NCI-H226 (cell line): ENCODE measurements at regions not wholly inside any gene's neighbourhood (a gene's known extent, or its start where the extent isn't known, plus 50 kb on each side); places are given as distances from the start of the nearest gene placed in this dataset.
A peak's percentile ranks its signal among the peaks of the same experiment; 100 is the strongest.
"Not testable (repeated sequence)": the region's sequence is repeated elsewhere in the genome, so short reads cannot be mapped to it uniquely, and the experiment has no call there.

Experiments
- DNase-seq: peaks from one replicate; pipeline ENCODE4 v3.0.0-alpha.2; 2015

DNA sequence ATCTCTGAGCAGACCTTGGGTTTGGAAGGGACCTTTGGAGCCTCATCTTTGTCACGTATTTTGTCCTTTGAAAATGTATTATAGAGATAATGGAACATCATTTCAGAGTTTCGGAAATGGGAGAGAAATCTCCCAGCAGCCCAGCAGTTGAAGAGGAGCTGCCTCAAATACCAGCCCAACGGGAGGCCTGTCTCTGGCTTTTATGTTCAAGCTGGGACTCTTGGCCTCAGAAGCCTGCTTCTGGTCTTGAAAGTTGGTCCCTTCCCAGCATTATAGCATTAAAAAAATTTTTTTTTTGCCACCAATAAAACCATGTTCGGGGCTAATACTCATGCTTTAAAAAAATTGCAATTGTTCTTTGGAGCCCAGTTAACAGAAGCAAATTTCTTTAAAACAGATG is 73.4 kb upstream of the CTBP2 start:
- no peak for DNase-seq

DNA sequence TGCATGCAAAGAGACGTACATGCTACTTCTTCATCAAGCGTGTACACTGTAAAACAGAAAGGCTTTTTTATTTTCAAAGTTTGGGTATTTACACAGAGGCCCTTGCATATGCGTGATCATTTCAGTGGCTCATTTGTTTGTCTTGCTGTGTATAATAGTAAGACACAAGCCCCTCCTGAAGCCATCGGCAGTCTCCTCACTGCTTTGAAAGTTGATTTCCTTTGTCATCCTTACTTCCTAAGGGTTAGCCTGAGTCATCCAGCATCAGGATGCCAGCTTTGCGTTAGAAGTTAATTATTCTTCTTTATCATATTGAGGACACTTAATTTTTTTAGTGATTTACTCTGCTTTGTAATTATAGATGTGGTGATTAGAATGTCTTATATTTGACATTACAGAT is 72.5 kb upstream of the CTBP2 start:
- DNase-seq: no peak

DNA sequence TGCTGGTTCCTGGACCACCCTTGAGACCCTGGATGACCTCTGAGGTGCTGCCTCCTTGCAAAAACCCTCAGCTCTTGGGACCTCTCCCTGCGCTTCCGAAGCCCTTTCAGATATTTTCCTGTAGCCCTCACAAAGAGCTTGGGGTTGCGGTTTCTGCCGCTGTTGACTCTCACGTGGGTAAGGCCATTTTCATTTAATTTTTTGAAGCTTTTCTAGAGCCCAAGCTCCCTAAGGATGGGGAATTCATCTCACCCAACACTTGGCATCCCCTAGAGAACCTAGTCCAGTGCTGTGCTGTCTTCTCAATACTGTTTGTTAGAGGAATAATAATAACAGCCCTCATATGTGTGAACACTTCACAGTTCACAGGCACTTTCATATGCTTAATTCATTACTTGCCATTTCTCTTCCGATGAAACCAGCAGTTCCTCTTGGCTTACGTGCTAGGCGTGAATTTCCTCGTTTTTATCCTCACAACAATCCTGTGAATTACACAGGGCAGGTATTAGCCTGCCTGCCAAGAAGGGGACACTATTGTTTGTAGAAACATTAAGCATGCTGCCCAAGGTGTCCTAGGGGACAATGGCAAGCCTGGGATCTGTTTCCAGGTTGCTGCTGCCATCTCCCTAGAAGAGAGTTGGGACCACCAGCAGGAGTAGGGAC is 71.6 kb upstream of the CTBP2 start:
- DNase-seq: no peak

DNA sequence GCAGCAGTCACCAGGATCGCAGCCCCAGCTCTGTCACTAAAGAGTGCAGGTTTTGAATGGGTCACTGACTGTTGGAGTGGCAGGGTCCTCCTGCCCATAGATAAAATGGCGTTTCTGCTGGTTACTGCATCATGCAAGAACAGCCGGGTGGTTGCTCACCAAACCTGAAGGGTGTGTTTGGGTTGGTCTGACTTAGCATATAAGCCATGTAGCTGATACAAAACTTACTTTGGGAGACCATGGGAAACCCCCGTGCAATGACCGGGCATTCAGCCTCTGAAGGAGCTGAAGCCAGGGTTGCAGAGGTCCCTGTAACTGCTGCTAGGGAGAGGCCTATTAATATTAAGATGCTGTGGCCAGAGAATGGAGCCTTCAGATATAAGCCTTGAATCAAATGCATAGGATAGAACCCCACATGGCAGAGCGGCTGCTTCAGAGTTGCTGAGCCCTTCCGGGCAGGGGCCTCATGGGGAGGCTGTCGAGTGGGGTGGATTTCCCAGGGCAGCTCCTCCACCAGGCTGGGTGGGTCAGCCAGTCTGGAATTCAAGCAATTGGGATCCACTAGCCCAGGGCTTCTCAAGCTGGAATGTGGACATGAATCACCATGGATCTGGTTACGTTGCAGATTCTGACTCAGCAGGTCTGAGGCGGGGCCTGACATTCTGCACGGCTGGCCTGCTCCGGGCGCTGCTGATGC is 70.9 kb upstream of the CTBP2 start:
- peak; percentile 87 for DNase-seq

DNA sequence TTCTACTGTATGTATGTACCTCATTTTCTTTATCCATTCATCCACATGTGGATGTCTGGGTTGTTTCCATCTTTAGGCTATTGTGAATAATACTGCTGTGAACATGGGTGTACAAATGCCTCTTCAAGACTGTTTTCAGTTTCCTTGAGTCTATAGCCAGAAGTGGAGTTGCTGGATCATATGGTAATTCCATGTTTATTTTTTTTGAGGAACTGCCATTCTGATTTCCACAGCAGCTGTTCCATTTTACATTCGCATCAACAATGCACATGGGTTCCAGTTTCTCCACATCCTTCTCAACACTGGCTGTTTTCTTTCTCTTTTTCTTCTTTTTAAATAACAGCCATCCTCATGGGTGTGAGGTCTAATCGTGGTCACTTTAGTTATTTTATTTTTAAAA is 69.9 kb upstream of the CTBP2 start:
- DNase-seq: no peak

DNA sequence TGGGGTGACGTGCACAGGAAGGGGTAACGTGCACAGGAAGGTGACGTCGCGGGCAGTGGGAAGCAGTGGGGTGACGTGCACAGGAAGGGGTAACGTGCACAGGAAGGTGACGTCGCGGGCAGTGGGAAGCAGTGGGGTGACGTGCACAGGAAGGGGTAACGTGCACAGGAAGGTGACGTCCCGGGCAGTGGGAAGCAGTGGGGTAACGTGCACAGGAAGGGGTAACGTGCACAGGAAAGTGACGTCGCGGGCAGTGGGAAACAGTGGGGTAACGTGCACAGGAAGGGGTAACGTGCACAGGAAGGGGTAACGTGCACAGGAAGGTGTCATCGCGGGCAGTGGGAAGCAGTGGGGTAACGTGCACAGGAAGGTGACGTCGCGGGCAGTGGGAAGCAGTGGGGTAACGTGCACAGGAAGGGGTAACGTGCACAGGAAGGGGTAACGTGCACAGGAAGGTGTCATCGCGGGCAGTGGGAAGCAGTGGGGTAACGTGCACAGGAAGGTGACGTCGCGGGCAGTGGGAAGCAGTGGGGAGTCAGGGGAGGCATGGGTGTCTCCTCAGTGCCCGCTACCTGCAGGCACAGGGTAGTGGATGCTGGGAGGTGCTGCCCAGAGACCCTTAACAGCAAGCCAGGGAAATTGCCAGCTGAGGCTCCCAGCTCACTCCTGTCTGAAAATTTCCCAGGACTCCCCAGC is 68.0 kb upstream of the CTBP2 start:
- not testable (repeated sequence) for DNase-seq

DNA sequence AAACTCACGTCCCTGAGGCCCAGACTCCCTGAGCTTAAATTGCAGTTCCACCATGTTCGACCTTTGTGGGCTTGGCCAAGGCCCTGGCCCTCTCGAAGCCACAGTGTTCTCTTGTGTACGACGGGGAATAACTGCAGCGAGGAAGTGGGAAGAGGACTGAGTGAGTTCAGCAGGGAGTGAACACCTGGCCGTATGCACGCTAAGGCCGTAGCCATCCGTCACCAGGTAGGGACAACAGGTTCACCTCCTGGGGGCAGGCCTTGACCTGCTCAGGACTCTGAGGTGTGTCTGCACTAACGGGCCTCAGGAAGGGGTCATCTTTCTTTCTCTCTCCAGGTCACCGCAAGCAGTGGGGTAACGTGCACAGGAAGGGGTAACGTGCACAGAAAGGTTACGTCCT is 67.2 kb upstream of the CTBP2 start:
- no peak for DNase-seq

DNA sequence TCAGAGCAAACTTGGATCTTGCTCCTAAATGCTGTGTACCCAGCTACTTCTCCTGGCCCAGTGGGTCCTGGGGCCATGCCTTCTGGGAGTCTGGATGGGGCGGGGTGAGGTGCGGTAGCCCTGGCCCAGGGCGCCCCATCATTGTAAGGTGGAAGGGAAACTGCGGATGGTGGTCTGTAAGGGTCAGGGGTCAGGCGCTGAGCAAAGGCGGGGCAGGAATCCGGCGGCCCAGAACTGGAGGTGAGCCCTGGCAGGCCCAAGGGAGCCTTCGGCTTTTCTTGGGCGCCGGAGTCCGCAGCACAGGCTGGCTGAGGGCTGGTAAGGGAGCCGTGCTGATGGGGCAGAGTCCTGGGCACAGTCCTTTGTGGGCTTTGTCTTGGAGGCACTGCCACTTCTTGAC is 66.5 kb upstream of the CTBP2 start:
- no peak for DNase-seq

DNA sequence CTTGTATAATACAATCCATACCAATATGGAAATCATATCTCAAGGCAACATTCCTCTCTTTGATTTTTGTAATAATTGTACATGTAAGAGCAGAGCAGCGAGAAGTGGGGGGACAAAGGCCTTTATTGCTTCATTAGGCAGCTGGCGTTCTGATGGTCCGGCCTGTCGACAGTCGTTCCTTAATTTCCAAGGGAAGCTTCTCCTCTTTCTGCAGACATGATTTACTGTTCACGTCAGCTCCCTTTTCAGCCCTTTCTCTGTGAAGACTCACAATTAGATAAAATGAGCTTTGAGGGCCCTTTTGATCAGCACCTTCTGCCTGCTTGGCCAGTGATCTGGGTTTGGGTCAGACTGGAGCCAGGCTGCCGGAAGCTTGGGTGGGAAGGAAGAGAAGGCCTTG is 65.6 kb upstream of the CTBP2 start:
- no peak for DNase-seq

DNA sequence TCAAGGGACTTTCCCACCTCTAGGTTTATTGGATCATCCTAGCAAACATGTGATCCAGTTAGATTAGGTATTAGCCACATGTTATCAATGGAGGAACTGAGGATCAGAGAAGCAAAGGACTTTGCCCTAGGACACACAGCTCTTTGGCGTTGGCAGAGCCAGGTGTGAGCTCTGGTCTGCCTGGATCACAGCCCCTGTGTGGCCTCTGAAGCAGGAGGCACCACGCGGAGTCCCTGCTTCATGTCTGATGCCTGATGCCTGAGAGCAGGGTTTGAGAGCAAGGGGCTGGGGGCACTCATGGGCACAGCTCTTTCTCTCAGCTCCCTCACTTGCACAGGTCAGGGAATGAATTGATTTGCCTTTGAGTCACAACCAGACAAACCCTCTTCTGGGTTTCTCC is 64.7 kb upstream of the CTBP2 start:
- no peak for DNase-seq

DNA sequence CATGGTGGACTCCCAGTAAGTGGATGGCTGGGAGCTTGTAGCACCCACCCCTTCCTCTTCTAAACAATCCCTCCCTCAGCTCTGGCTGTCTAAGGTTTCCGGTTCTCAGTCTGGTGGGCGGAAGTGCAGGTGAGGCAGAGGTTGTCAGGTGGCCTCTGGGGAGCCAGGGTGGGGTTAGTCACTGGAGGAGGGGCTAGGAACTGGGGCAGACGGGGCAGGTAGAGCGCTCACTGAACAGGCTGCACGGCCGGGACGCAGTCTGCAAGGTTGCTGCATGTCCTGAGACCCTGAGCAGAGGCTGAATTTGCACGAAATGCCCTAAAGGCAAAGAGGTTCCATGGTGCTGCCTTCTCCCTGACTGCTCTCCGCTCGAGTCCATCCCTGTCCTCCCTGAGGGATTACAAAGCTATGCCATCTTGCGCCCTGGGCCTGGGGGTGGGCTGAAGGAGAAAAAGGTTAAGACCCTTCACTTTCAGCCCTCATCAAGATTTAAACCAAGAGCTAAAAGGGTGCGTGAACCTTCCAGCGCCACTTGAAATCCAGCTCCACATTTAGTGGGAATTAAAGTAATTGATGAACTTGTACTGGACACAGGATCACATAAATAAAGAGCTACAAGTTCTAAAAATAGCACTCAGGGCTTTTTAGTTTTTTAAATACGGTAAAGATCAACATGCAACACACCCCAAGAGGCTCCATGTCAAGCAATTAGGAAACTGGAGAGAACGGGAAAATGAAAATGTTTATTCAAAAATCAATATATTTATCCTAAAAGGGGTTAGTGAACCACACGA is 62.3 kb upstream of the CTBP2 start:
- DNase-seq: no peak

DNA sequence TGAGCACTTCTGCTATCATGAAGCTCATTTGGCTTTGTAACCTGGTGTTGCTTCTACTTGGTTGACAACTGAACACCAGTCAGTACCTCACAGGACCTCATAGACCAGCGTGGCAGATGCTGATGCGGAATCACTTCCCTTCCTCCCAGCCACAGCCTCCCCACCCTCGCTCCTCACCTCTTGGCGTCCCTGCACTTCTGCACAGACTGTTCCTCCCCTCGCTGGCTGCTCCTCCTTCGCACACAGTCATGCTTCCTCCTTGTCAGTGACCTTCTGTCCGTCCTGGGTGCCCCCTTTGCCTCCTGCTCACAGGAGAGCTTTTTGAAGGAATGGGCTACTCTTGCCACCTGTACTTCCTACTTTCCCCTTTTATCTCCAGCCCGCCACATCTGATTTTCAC is 61.4 kb upstream of the CTBP2 start:
- no peak for DNase-seq

DNA sequence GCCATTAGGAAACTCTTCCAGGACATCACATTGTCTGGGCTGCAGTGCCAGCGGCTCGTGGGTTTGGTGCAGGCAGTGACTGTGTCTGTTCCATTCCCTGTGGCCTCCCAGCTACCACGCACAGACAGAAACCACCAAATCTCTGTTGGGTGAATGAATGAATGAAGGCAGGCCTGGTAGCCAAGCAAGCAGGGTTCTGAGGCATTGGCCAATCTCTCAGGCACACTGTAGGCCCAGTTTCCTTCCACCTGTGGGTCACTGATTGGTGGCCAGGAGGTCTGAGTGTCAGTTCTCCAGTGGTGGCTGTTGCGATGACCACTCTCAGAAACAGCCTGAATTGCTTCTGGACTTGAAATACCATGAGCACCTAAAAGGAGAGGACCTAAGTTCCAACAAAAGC is 59.4 kb upstream of the CTBP2 start:
- DNase-seq: no peak

DNA sequence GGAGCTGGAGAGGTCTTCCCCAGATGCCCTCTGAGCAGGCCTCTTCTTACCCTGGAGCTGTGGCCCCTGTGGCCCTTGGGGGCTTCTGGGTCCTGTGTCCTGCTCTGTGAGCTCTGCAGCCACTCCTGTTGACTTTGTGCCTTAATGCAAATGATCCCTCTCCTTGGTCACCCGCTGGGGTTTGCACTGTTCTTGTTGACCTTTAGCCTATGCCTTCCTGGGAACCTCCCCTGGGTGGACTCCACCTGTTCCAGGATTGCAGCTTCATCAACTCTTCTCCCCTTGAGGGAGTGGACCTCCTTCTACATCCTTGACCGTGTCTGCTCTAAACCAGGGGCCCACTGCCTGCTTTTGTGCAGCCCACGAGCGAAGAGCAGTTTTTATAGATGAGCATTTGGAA is 58.6 kb upstream of the CTBP2 start:
- no peak for DNase-seq

DNA sequence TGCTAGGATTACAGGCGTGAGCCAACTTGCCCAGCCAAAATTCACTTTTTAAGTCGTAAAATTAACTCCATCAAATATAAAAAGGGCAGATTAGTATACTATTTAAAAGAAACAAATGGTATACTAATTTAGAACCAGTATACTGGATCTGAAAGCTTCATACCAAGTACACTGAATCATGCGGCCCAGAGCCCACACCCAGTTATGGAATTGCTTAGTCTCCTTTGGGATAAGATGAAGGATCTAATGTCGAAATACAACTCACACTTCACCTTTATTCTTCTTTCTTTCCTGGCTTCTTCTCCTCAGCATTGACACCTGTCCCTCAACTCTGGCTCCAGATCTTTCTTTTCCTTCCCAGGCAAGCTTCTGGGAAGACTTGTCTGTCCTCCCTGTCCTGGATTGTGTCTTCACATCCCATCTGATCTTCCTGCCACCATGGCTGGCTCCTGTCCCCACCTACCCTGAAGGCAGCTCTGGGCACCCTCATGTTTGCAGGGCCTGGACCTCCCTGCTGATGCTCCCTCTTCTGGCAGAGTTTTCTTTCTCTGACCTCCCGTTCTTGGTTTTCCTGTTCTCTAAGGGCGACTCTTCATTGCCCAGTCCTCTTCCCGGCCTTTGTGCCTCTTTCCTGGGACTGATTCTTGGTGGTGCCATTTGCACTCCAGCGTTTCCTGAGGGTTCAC is 57.8 kb upstream of the CTBP2 start:
- no peak for DNase-seq

DNA sequence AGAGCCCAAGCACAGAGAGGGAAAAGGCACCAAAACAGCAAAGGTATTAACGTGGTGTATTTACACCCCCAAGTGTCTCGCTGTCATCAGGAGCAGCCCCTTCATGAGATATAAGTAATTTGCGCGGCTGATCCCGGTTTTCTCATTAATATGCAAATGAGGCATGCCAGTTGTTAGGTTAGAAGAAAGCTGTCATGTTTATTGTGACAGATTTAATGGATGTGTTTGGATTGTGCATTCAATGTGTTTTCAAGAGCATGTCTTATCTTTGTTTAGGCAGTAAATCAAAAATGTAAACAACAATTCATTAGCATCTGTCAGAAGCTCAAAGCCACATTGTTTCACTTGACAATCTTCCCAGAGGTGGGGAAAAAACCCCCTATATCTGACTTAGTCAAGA is 56.5 kb upstream of the CTBP2 start:
- no peak for DNase-seq

DNA sequence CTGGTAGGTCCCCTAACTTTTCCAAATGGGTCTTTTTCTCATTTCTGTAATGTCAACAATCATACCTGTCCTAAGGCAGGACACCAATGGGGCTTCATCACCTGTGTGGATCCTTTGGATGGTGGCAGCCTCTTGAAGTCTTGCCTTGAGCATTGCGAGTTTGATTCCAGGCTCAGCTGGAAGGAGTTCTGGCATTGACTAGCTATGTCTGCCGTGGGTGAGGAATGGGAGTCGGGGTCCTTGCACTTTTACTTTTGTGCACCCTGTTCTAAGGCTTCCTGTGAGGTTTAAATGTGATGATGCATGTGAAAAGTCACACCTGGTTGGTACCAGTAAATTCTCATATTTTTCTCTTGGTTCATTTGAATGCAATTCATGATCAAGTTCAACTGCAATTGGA is 55.9 kb upstream of the CTBP2 start:
- DNase-seq: no peak

DNA sequence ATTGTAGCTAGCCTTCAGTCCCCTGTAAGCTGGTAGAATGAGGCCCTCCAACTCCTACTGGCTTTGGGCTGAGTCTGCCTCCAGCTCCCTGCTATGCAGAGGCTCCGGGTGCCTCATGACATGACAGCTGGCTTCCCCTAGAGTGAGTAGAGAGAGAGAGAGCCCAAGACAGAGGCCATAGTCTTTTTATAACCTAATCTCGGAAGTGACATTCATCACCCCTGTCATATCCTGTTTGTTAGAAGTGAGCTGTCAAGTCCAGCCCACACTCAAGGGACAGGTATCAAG is 53.9 kb upstream of the CTBP2 start:
- DNase-seq: no peak

DNA sequence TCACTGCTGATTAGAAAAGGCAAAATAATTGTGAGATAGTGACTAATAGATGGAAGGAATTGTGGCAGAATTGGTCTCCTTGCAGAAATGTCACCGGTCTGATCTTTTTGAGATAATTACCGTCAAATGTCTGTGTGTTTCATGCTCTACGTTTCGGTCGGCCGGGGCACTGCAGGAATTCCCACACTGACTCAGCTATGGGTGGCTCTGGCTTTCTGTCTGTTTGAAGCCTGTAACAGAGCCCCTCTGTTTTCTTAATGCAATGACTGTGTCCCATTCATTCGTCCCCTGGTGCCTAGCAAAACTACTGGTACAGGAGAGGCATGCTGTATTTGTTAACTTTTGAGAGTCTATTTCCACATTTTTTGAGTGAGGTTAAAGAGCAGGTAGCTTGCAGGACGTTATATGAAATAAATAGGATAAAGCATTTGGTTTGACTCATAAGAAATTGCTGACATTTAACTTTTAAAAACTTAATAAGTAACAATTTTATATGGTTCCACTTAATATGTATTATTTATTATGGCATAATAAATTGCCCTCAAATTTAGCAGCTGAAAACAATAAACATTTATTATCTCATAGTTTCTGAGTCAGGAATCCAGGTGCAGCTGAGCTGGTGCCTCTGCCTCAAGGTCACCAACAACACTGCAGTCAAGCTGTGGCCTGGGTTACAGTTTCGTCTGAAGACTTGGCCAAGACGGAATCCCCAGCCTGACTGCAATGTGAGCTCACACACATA is 53.3 kb upstream of the CTBP2 start:
- DNase-seq: no peak

DNA sequence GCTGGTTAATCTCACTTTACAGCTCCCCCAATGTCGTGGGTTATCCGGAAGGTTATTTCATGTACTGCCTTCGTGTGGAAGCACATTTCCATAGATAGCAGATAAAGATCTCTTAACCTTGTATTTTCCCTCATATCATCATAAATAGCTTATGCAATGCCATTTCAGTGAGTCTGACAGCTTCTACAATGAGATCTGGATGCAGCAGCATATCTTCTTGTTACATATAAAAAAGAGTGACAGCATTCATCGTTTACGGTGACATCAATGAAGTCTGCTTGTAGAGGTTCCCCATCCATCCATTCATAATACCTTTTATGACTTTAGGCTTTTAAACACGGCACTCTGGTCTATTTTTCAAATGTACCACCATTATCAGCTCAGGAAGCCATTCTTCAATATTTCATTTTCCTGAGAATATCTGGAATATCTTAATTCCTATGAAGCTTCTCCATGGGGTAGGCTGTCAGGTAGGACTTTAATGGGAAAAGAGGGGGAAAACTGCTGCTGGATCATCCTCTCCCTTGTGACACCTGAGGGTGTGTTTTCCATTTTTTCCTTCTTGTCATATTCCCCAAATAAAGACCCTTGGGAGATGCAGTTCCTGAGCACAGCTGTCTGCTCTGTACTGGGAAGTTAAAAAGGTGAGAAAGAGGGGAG is 51.9 kb upstream of the CTBP2 start:
- no peak for DNase-seq
